ENCODE measurements at regions not wholly inside any gene's neighbourhood (a gene's known extent, or its start where the extent isn't known, plus 50 kb on each side); places are given as distances from the start of the nearest gene placed in this dataset.

GRCh38 chr3:170753421-170754310, 116.3 kb downstream of the RPL22L1 start:
- DNase-seq (ENCODE audit: low read depth): no peak

- peak; percentile 63 for DNase-seq (ENCODE audit: low read depth)
Observed at GRCh38 chr3:170752571-170753155, 117.3 kb downstream of the RPL22L1 start.

- no peak for DNase-seq (ENCODE audit: low read depth)
Observed at GRCh38 chr3:170751899-170752293, 118.1 kb downstream of the RPL22L1 start.

GRCh38 chr3:170751083-170751898, 118.7 kb downstream of the RPL22L1 start:
- DNase-seq (ENCODE audit: low read depth): peak; percentile 98

- DNase-seq (ENCODE audit: low read depth): no peak
Observed at GRCh38 chr3:170750478-170750830, 119.5 kb downstream of the RPL22L1 start.

- peak; percentile 61 for DNase-seq (ENCODE audit: low read depth)
Observed at GRCh38 chr3:170749765-170750477, 120.1 kb downstream of the RPL22L1 start.

- no peak for DNase-seq (ENCODE audit: low read depth)
Observed at GRCh38 chr3:170749185-170749584, 120.8 kb downstream of the RPL22L1 start.

GRCh38 chr3:170746175-170746942, 123.6 kb downstream of the RPL22L1 start:
- no peak for DNase-seq (ENCODE audit: low read depth)

GRCh38 chr3:170745211-170745718, 124.7 kb downstream of the RPL22L1 start:
- peak; percentile 77 for DNase-seq (ENCODE audit: low read depth)

- peak; percentile 79 for DNase-seq (ENCODE audit: low read depth)
Observed at GRCh38 chr3:170741756-170742529, 128.1 kb downstream of the RPL22L1 start.

GRCh38 chr3:170740726-170741591, 129.0 kb downstream of the RPL22L1 start:
- DNase-seq (ENCODE audit: low read depth): peak; percentile 89

- DNase-seq (ENCODE audit: low read depth): no peak
Observed at GRCh38 chr3:170740285-170740684, 129.7 kb downstream of the RPL22L1 start.

GRCh38 chr3:170739410-170739809, 130.6 kb downstream of the RPL22L1 start:
- DNase-seq (ENCODE audit: low read depth): no peak

- no peak for DNase-seq (ENCODE audit: low read depth)
Observed at GRCh38 chr3:170738766-170739165, 131.2 kb downstream of the RPL22L1 start.

GRCh38 chr3:170737498-170738162, 132.4 kb downstream of the RPL22L1 start:
- DNase-seq (ENCODE audit: low read depth): no peak

GRCh38 chr3:170735821-170736220, 134.2 kb downstream of the RPL22L1 start:
- no peak for DNase-seq (ENCODE audit: low read depth)

GRCh38 chr3:170734735-170735065, 135.3 kb downstream of the RPL22L1 start:
- no peak for DNase-seq (ENCODE audit: low read depth)

- DNase-seq (ENCODE audit: low read depth): peak; percentile 33
Observed at GRCh38 chr3:170734043-170734734, 135.8 kb downstream of the RPL22L1 start.
